ENCODE measurements at regions not wholly inside any gene's neighbourhood (a gene's known extent, or its start where the extent isn't known, plus 50 kb on each side); places are given as distances from the start of the nearest gene placed in this dataset.

DNA sequence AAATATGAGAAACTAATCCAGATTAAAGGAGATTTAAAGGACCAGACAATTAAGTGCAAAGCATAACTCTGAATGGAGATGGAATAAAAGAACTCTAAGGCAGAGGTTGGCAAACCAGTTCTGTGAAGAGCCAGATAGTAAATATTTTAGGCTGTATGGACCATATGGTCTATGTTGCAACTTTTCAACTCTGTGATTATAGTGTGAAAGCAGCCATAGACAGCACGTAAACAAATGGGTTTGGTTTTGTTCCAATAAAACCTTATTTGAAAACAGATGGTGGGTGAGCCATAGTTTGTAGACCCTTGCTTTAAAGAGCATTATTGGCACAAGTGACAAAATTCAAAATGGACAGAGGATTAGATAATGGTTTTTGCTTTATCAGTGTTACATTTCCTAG is 884.1 kb downstream of the CCSER2 start:
- TF ChIP-seq, protein P1, sequence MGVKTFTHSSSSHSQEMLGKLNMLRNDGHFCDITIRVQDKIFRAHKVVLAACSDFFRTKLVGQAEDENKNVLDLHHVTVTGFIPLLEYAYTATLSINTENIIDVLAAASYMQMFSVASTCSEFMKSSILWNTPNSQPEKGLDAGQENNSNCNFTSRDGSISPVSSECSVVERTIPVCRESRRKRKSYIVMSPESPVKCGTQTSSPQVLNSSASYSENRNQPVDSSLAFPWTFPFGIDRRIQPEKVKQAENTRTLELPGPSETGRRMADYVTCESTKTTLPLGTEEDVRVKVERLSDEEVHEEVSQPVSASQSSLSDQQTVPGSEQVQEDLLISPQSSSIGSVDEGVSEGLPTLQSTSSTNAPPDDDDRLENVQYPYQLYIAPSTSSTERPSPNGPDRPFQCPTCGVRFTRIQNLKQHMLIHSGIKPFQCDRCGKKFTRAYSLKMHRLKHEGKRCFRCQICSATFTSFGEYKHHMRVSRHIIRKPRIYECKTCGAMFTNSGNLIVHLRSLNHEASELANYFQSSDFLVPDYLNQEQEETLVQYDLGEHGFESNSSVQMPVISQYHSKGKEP (tag by site-specific recombination; IDR thresholded peaks at IDR 0.05), result no peak
- TF ChIP-seq, protein P2, sequence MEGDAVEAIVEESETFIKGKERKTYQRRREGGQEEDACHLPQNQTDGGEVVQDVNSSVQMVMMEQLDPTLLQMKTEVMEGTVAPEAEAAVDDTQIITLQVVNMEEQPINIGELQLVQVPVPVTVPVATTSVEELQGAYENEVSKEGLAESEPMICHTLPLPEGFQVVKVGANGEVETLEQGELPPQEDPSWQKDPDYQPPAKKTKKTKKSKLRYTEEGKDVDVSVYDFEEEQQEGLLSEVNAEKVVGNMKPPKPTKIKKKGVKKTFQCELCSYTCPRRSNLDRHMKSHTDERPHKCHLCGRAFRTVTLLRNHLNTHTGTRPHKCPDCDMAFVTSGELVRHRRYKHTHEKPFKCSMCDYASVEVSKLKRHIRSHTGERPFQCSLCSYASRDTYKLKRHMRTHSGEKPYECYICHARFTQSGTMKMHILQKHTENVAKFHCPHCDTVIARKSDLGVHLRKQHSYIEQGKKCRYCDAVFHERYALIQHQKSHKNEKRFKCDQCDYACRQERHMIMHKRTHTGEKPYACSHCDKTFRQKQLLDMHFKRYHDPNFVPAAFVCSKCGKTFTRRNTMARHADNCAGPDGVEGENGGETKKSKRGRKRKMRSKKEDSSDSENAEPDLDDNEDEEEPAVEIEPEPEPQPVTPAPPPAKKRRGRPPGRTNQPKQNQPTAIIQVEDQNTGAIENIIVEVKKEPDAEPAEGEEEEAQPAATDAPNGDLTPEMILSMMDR (tag by site-specific recombination; IDR thresholded peaks at IDR 0.05), result no peak
- no peak for TF ChIP-seq HOXA7 (CRISPR knock-in tag; IDR thresholded peaks at IDR 0.05; ENCODE audit: borderline replicate concordance)
